GM12891 (cell line): ENCODE measurements at regions not wholly inside any gene's neighbourhood (a gene's known extent, or its start where the extent isn't known, plus 50 kb on each side); places are given as distances from the start of the nearest gene placed in this dataset.

ENCODE experiments used
- POLR2A ChIP-seq: IDR thresholded peaks from 2 replicates; pipeline ENCODE4 v1.6.1; 2011; ENCODE audit warnings: low read depth, low read length, control low read depth
- POLR2AphosphoS5 ChIP-seq: IDR thresholded peaks from 2 replicates; pipeline ENCODE4 v1.6.1; 2011; ENCODE audit warnings: low read depth, low read length, control low read depth
- POU2F2 ChIP-seq: IDR thresholded peaks from 2 replicates; pipeline ENCODE4 v1.6.1; 2011; ENCODE audit warnings: low read depth, mild to moderate bottlenecking, control low read depth, low read length, moderate library complexity

DNA sequence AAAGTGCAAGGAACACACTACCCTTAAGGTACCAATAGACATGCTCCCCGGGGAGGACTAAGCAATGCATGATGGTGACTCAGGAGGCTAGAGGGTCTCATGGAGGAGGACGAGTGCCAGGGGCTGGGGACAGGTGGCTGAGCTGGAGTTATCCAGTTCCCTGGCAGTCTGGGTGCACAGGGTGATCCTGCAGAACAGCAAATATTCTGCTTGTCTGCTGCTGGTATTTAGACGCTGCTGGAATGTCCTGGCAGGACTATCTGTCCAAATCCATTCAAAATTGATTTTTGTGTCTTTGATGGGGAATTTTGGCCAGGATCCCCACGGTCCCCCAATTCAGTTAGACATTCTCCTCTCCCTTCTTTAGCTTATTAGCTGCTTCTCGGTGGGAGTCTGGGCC, 138.7 kb downstream of the C12orf75 start:
- TF ChIP-seq POLR2A (no peak), POU2F2 (no peak), POLR2AphosphoS5 (no peak)
